ENCODE measurements at regions not wholly inside any gene's neighbourhood (a gene's known extent, or its start where the extent isn't known, plus 50 kb on each side); places are given as distances from the start of the nearest gene placed in this dataset.

DNA sequence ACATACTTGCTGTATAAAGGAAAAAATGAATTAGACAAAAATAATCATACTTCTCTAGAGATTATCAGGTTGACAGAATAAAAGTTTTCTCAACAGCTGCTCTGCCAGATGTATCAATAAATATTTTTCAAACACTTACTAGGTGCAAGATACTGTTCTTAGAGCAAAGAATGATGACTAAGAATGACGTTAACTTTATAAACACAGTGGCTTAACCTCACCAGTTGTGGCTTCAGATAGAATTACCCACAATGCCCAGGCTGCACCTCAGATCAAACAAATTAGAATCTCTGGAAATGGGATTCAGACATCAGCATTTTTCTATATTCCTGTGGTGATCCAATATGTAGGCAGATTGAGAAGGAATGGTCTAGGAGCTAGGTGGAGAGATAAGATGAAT lies 422.4 kb upstream of the ATP11B start:
- no peaks in the 10 kb centered on the region for H3K9me3 ChIP-seq (ENCODE audit: control insufficient read depth, insufficient read depth, low read length)
- no peaks in the 10 kb centered on the region; the same call in 1 of the 2 replicates for H3K4me1 ChIP-seq (ENCODE audit: control insufficient read depth, insufficient read depth, low read length)
- no peak for DNase-seq (ENCODE audit: low read depth, low spot score)
- no peak overlapping the region for H3K27ac ChIP-seq (ENCODE audit: low read length)
- no CpG with 5 or more reads among the region's 1 CpG for WGBS (ENCODE audit: insufficient coverage, insufficient read length)
- no peaks in the 10 kb centered on the region for H3K36me3 ChIP-seq (ENCODE audit: control insufficient read depth, insufficient read depth, low read length)
- H3K27me3 ChIP-seq (ENCODE audit: control insufficient read depth, insufficient read depth, low read length), result no peaks in the 10 kb centered on the region
- H3K4me3 ChIP-seq (ENCODE audit: low read length), result no peak overlapping the region

DNA sequence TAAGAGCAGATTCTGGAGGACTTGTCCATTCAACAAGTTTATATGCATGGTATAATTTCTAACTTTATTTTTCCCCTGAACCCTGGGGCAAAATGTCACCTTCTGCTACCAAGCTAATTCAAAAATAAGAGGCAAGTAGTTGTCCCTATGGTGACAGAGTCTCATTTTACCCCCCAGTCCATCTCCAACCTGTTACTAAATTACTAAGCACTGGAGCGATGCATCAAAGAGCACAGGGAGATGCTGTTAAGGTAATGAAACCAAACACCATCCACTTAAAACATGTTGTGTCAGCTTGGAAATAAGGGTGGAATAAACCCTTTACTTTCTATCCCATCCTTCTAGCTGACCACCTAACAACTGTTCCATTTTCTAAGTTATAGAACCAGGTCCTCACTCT lies 417.4 kb upstream of the ATP11B start:
- Histone ChIP-seq H3K4me3 (ENCODE audit: low read length) (no peak overlapping the region), H3K4me1 (ENCODE audit: control insufficient read depth, insufficient read depth, low read length) (no peaks in the 10 kb centered on the region; the same call in 1 of the 2 replicates), H3K9me3 (ENCODE audit: control insufficient read depth, insufficient read depth, low read length) (no peaks in the 10 kb centered on the region), H3K36me3 (ENCODE audit: control insufficient read depth, insufficient read depth, low read length) (no peaks in the 10 kb centered on the region), H3K27ac (ENCODE audit: low read length) (no peak overlapping the region), H3K27me3 (ENCODE audit: control insufficient read depth, insufficient read depth, low read length) (no peaks in the 10 kb centered on the region)
- WGBS (ENCODE audit: insufficient coverage, insufficient read length), result no CpG with 5 or more reads among the region's 1 CpG
- no peak for DNase-seq (ENCODE audit: low read depth, low spot score)

DNA sequence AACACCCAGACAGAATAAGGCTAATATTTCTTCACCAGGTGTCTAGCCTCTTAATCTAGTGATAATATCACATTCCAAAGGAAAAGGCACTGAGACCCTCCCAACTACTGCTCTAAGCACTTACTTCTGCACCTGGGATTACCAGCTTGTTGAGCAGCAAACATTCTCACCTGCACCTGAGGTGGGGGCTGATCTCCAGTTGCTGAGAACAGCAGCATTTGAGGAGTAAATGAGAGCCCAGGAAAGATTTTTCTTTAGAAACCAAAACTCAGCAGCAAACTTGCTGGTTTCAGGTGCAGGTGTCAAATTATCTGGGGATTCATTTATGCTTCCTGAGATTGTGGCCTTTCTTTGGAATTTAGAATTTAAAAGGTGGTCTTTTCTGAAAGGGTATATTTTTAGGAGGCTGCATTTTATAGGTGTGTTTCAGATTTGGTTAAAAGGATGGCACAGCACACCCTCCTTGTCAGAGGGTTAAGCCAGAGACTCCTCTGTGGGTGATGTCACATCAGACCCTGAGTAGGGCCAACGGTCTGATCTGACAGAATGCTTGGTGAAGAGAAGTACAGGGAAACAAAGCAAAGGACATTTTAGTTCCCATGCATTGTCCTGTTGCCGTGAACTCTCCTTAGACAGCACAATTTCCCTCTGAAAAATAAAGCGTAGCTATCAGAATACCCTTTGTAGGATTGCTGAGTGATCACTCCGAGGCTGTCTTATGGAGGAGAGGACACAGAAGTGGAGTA lies 411.0 kb upstream of the ATP11B start:
- no CpG with 5 or more reads among the region's 4 CpGs for WGBS (ENCODE audit: insufficient coverage, insufficient read length)
- Histone ChIP-seq H3K27ac (ENCODE audit: low read length) (no peak overlapping the region), H3K36me3 (ENCODE audit: control insufficient read depth, insufficient read depth, low read length) (no peaks in the 10 kb centered on the region), H3K9me3 (ENCODE audit: control insufficient read depth, insufficient read depth, low read length) (no peaks in the 10 kb centered on the region), H3K4me3 (ENCODE audit: low read length) (no peak overlapping the region), H3K27me3 (ENCODE audit: control insufficient read depth, insufficient read depth, low read length) (no peaks in the 10 kb centered on the region), H3K4me1 (ENCODE audit: control insufficient read depth, insufficient read depth, low read length) (no peaks in the 10 kb centered on the region)
- DNase-seq (ENCODE audit: low read depth, low spot score), result no peak

DNA sequence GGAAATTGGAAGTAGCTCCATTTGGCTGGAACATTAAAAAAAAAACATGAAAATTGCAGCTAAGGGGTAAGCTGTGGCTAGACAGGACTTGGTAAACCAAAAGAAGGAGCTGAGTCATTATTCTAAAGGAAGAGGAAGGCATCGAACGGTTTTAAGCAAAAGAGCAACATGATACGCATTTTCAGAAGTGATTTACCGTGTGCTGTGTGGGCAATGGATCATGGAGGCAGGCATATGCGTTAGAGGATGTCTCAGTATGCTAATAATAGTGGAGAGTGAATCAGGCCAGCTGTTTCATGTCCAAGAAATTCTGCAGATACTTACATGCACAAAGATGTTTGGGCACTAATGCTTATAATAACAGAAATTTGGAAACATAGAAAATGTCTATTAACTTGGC lies 409.1 kb upstream of the ATP11B start:
- Histone ChIP-seq H3K36me3 (ENCODE audit: control insufficient read depth, insufficient read depth, low read length) (no peaks in the 10 kb centered on the region), H3K4me3 (ENCODE audit: low read length) (no peak overlapping the region), H3K27ac (ENCODE audit: low read length) (no peak overlapping the region), H3K27me3 (ENCODE audit: control insufficient read depth, insufficient read depth, low read length) (no peaks in the 10 kb centered on the region), H3K9me3 (ENCODE audit: control insufficient read depth, insufficient read depth, low read length) (no peaks in the 10 kb centered on the region), H3K4me1 (ENCODE audit: control insufficient read depth, insufficient read depth, low read length) (no peaks in the 10 kb centered on the region)
- no CpG with 5 or more reads among the region's 5 CpGs for WGBS (ENCODE audit: insufficient coverage, insufficient read length)
- DNase-seq (ENCODE audit: low read depth, low spot score), result no peak

DNA sequence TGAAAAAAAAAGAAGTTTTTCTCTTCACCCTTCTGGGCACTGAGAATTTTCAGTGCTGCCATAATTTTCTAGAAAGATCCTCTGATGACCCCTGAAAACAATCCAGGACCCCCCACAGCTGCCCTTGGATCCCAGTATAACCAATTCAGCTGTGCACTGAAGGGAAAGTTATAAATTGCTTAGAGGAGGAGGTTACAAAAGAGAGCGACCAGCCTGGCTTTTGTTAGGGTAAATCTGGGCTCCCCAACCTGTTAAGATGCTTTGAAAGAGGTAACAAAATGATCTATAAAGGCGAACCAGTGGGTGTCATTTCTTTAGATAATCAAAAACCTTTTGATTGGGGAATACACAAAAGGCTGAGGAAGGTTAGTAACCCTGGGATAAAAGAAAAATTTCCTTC lies 407.9 kb upstream of the ATP11B start:
- H3K36me3 ChIP-seq (ENCODE audit: control insufficient read depth, insufficient read depth, low read length), result no peaks in the 10 kb centered on the region
- no peak overlapping the region for H3K27ac ChIP-seq (ENCODE audit: low read length)
- H3K9me3 ChIP-seq (ENCODE audit: control insufficient read depth, insufficient read depth, low read length), result no peaks in the 10 kb centered on the region
- no peaks in the 10 kb centered on the region for H3K27me3 ChIP-seq (ENCODE audit: control insufficient read depth, insufficient read depth, low read length)
- H3K4me3 ChIP-seq (ENCODE audit: low read length), result no peak overlapping the region
- no peak for DNase-seq (ENCODE audit: low read depth, low spot score)
- H3K4me1 ChIP-seq (ENCODE audit: control insufficient read depth, insufficient read depth, low read length), result no peaks in the 10 kb centered on the region
- WGBS (ENCODE audit: insufficient coverage, insufficient read length), result no CpG with 5 or more reads among the region's 2 CpGs

DNA sequence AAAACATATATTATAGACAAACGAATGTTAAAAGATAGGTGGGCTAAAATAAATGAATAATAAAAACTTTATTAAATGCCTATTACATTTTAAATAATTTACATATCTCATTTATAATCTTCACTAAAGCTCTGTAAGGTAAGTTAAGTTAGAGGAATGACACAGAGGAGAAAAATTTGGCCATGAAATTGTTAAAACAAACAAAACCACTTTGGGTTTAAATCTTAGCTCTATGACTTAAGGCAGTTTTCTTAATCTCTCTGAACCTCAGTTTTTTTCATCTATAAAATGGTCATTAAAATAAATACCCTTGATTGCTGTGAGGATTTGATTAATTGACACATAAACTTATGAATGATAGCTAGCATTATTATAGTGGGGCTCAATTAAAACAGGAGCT lies 404.8 kb upstream of the ATP11B start:
- Histone ChIP-seq H3K9me3 (ENCODE audit: control insufficient read depth, insufficient read depth, low read length) (no peaks in the 10 kb centered on the region), H3K4me3 (ENCODE audit: low read length) (no peak overlapping the region), H3K4me1 (ENCODE audit: control insufficient read depth, insufficient read depth, low read length) (no peaks in the 10 kb centered on the region), H3K27ac (ENCODE audit: low read length) (no peak overlapping the region), H3K36me3 (ENCODE audit: control insufficient read depth, insufficient read depth, low read length) (no peaks in the 10 kb centered on the region), H3K27me3 (ENCODE audit: control insufficient read depth, insufficient read depth, low read length) (no peaks in the 10 kb centered on the region)
- WGBS (ENCODE audit: insufficient coverage, insufficient read length), result no CpG with 5 or more reads among the region's 1 CpG
- no peak for DNase-seq (ENCODE audit: low read depth, low spot score)

DNA sequence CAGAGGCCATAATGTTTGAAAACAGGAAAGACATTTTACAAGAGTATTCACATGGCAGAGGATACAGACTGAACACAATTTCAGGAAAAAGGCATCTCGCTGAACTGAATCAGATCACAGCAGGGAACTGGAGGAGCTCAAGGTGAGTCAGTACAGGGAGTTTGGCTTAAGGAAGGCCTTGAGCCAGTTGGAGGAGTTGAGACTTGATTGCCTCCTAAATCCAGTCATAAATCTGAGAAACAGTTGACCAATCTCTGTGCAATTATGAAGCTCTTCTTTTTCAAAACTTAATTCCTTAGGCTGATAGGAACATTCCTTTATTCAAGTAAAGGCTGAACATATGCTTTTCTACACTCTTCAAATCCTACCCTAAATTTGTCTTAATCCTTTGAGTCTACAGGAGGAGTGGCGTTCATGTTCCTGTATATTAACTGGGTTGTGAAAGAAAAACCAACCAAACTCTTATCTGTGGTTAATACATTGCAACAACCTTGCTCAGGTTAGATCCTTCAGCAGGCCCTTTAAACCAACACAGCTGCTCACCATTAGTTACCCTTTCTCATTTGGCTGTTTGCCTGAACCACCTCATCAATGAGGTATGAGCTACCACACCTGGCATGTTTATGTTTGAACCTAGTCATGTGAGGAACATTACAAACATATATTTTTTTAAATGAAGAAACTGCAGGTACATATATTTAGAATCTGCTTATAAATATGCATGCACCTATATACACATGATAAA lies 404.1 kb upstream of the ATP11B start:
- Histone ChIP-seq H3K27ac (ENCODE audit: low read length) (no peak overlapping the region), H3K4me1 (ENCODE audit: control insufficient read depth, insufficient read depth, low read length) (no peaks in the 10 kb centered on the region), H3K9me3 (ENCODE audit: control insufficient read depth, insufficient read depth, low read length) (no peaks in the 10 kb centered on the region), H3K36me3 (ENCODE audit: control insufficient read depth, insufficient read depth, low read length) (no peaks in the 10 kb centered on the region), H3K4me3 (ENCODE audit: low read length) (no peak overlapping the region), H3K27me3 (ENCODE audit: control insufficient read depth, insufficient read depth, low read length) (no peaks in the 10 kb centered on the region)
- no CpG with 5 or more reads among the region's 2 CpGs for WGBS (ENCODE audit: insufficient coverage, insufficient read length)
- no peak for DNase-seq (ENCODE audit: low read depth, low spot score)

DNA sequence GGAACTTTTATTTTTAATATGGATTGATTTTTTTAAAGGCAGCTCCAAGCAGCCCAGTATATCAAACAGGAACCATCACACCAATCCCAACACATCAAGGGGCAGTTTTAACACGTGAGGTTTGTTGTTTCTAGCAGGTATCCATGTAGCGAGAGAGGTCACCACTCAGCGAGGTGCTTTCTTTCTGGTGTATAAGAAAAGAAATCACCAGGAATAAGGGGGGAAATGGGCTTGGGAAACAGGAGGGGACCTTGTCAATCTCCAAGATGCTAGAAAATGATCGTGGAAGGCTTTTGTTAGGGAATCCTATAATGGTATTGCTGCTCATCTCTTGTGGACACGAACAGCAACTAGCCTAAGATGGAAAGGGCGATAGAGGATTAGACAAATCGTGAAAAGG lies 402.9 kb upstream of the ATP11B start:
- Histone ChIP-seq H3K4me3 (ENCODE audit: low read length) (no peak overlapping the region), H3K9me3 (ENCODE audit: control insufficient read depth, insufficient read depth, low read length) (no peaks in the 10 kb centered on the region), H3K27me3 (ENCODE audit: control insufficient read depth, insufficient read depth, low read length) (no peaks in the 10 kb centered on the region), H3K4me1 (ENCODE audit: control insufficient read depth, insufficient read depth, low read length) (no peaks in the 10 kb centered on the region), H3K36me3 (ENCODE audit: control insufficient read depth, insufficient read depth, low read length) (no peaks in the 10 kb centered on the region), H3K27ac (ENCODE audit: low read length) (no peak overlapping the region)
- DNase-seq (ENCODE audit: low read depth, low spot score), result no peak
- WGBS (ENCODE audit: insufficient coverage, insufficient read length), result no CpG with 5 or more reads among the region's 7 CpGs

DNA sequence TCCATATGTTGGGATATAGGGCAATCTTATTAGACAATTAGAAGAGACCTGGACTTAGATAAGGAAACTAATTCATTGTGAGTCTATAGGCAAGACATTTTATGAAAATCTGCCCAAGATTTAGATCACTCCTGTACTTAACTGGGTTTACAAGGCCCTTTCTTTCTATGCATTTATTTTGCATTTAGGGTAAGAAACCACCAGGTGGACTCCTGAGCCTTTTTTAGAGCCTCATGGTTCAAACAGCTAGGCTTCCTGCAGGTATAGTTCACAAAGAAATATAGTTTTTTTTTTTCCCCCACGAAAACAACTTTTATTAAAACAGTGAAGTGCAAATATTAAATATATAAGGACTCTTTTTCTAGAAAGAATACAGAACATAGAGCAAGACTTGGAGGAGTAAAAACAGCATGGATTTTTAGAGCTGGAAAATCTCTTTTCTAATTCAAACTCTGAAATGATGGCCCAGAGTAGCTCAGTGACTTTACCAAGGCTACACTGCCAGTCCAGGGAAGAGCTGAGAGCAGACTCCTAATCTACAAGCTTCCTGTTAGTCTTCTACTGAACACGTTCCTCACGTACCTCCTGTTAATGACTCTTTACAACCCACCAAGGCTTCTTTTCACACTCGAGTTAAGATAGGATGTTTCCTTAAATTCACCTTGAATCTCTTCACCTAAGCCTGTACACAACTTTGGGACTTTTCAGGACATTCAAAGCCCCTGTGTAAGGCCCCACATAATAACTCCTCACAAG lies 400.9 kb upstream of the ATP11B start:
- H3K36me3 ChIP-seq (ENCODE audit: control insufficient read depth, insufficient read depth, low read length), result no peaks in the 10 kb centered on the region
- H3K4me1 ChIP-seq (ENCODE audit: control insufficient read depth, insufficient read depth, low read length), result no peaks in the 10 kb centered on the region
- no peaks in the 10 kb centered on the region for H3K27me3 ChIP-seq (ENCODE audit: control insufficient read depth, insufficient read depth, low read length)
- WGBS (ENCODE audit: insufficient coverage, insufficient read length), result no CpG with 5 or more reads among the region's 4 CpGs
- no peak for DNase-seq (ENCODE audit: low read depth, low spot score)
- no peak overlapping the region for H3K4me3 ChIP-seq (ENCODE audit: low read length)
- H3K27ac ChIP-seq (ENCODE audit: low read length), result no peak overlapping the region
- H3K9me3 ChIP-seq (ENCODE audit: control insufficient read depth, insufficient read depth, low read length), result no peaks in the 10 kb centered on the region

DNA sequence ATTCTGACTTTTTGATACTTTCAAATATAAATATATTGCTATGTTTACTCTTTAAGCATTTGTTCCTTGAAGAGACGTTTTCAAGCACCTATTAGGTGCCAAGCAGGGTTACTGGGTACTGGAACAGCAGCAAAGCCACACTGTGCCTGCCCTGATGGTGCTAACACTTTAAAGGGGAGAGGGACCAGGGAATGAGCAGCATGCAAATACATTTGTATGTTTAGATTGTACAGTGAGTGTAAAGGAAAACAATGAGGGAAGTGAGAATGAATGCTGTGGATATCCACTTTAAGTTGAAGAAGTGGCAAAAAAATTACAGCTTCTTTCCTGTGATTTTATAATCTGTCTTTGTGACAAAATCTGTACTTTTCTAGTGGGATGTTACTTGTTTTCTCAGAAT lies 400.2 kb upstream of the ATP11B start:
- H3K27me3 ChIP-seq (ENCODE audit: control insufficient read depth, insufficient read depth, low read length), result no peaks in the 10 kb centered on the region
- no peaks in the 10 kb centered on the region for H3K9me3 ChIP-seq (ENCODE audit: control insufficient read depth, insufficient read depth, low read length)
- no peak overlapping the region for H3K27ac ChIP-seq (ENCODE audit: low read length)
- no peak for DNase-seq (ENCODE audit: low read depth, low spot score)
- no peak overlapping the region for H3K4me3 ChIP-seq (ENCODE audit: low read length)
- H3K36me3 ChIP-seq (ENCODE audit: control insufficient read depth, insufficient read depth, low read length), result no peaks in the 10 kb centered on the region
- H3K4me1 ChIP-seq (ENCODE audit: control insufficient read depth, insufficient read depth, low read length), result no peaks in the 10 kb centered on the region
- no CpG with 5 or more reads among the region's 1 CpG for WGBS (ENCODE audit: insufficient coverage, insufficient read length)

Data from iPS DF 6.9 (cell line).